Fibroblast of skin of right biceps (primary cell): ENCODE measurements at regions not wholly inside any gene's neighbourhood (a gene's known extent, or its start where the extent isn't known, plus 50 kb on each side); places are given as distances from the start of the nearest gene placed in this dataset.

ENCODE experiments used
- DNase-seq: peaks from one replicate; pipeline ENCODE4 v3.0.0-alpha.2; 2013

DNA sequence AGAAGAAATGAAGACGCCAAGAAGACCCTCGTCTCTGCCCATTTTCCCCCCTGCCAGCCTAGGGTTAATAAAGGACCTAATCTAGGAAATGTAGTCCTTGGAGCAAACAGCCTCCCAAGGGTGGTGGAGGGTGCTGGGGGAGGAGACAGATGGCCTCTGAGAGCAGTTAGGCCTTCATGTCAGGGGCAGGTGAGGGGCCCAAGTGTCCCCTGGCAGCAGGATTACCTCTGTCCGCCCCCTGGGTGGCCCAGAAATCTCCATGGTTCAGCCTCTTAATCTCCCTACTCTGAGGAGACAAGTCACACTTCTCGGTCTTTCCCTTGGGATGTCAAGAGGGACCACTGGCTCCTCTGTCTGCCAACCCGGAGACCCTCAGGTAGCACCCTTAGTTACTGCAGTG lies 365.4 kb upstream of the TNRC6C start:
- no peak for DNase-seq

DNA sequence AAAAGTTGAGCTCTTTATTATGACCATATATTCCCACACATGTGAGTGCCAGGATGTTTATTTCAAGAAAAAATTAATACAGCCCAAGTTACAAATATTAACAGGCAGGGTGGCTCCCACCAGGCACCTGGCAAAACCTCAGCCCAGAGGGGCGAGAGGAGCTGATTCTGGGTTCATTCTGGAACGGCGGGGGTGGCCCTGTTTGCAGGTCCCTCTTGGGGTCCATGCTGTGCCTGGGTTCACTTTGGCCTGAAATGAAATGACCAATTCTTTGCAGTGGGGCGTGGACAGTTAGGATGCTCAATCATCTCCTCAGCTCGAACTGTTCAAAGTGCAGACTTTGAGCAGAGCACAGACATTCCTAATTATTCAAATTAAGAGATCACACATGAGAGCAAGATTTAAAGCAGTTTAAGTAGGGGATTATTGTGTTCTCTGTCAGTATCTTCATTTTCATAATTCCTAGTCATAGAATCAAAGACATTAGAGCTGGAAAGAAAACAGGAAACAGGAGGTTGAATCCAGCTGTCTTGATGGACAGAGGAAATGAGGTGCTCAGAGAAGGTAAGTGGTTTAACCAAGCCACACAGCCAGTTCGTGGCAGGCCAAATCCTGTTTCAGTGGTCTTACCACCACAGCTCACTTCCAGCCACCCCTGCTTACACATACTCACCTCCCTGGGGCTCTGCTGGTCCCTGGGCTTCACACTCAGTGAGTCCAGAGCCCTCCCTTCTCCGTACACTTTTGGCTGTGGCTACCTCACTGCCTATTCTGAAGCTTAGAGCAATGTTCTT lies 363.9 kb upstream of the TNRC6C start:
- DNase-seq, result no peak

GRCh38 chr17:77596491-77597417 lies 361.7 kb upstream of the TNRC6C start:
- no peak for DNase-seq

GRCh38 chr17:77597418-77598240 lies 360.9 kb upstream of the TNRC6C start:
- DNase-seq, result no peak

- DNase-seq, result no peak
Observed at GRCh38 chr17:77598241-77598620, 360.3 kb upstream of the TNRC6C start.

- DNase-seq, result no peak
Observed at GRCh38 chr17:77599699-77600098, 358.8 kb upstream of the TNRC6C start.

GRCh38 chr17:77600346-77600745 lies 358.2 kb upstream of the TNRC6C start:
- DNase-seq, result no peak

DNA sequence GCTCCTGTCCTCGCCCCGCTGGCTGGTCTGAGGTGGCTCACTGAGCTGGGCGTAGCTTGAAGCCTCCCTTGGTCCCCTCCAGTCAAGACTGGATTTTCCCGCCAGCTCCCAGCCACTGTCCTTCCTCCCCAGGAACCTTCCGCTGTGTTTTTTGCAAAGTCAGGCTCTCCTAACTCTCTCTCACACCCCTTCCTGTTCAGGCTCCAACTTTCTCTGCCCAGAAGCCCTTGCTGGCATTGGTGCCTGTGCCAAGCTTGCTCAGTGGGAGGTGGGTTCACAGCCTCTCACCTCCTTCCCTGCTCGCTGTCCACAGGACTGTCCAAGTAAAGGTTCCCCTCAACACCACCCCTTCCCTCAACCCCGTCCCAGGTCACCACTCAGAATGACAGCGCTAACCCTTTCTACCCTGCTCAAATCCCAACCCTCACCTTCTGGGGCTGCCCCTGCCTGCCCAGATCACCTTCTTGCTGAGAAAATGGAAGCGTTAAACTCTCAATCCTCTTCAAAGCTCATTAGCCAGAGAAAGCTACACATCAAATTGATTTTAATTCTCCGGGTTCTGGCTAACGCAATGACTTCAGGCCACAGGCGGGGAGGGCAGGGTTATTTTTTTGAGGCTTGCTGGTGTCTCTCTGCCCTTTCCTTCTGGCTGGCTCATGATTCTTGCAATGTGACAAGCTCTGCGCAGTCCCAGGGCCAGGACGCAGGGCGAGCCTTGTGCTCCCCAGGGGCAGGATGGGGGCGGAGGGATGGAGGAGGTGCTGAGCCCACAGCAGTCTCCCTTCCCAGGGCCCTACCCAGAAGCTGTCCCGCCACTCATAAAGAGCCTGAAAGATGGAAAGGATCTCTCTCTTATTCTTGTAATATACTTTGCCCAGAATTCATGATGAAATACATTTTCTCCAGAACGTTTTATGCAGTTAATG lies 357.2 kb upstream of the TNRC6C start:
- DNase-seq, result no peak

DNA sequence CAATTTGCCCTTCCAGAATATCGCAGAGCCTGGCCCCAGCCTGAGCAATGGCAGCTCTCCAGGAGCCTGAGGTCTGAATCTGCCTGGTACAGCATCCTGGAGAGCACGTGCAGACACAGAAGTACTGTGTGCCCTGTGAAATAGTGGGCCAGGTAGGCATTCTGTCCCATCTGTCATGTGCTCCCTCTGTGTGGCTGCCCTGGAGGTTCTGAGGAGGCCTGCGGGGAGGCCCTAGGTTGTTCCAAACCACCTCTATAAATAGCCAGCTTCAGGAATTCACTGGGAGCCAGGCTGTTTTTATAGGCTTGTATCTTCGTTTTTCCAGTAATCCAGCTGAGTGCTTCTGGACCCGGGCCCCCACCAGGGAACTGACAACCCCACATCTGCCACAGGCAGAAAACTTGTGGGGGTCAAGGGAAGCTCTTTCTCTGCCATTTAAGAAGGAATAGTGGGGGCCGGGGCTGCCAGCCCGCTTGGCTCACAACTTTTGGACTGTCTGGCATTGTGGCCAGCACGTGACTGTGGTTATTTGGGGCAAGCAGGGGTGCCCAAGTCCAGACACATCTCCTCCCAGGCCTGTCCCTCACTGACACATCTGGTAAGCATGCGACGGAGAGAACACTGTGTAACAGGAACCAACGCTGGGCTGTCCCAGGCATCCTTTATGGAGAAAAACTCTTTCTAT lies 356.3 kb upstream of the TNRC6C start:
- DNase-seq, result peak; percentile 41

- DNase-seq, result no peak
Observed at GRCh38 chr17:77602883-77603640, 355.4 kb upstream of the TNRC6C start.

GRCh38 chr17:77604301-77604972 lies 354.1 kb upstream of the TNRC6C start:
- no peak for DNase-seq

DNA sequence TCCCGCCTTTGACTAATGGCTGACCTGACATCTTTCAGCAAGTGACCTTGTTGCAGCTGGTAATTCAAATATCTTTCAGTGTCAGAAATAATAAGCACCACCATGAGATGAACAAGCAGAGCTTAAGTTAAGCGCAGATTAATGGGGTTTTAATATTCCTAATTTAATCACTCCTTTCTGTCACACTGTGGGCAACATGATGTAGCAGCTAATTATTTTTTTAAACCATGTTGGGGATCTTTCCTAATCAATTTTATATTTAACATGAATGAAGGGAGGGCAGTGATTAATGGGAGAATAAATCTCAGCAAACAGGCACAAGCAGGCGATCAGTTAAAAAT lies 353.6 kb upstream of the TNRC6C start:
- no peak for DNase-seq

- no peak for DNase-seq
Observed at GRCh38 chr17:77606146-77606864, 352.2 kb upstream of the TNRC6C start.

DNA sequence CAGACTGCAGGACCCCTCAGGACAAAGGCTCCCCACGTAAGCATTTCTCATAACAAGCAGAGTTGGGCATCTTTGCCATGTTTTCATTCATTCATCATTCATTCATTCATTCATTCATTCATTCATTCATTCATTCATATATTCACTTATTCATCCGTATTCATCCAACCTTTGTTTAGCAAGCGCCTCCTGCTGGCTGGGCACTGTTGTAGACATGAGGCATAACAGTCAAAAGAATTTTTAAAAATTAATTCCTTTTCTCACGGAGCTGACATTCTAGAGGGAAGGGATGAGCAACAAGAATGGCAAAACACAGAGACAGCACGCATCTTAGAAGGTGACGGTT lies 351.7 kb upstream of the TNRC6C start:
- no peak for DNase-seq

GRCh38 chr17:77607606-77608005 lies 350.9 kb upstream of the TNRC6C start:
- no peak for DNase-seq

DNA sequence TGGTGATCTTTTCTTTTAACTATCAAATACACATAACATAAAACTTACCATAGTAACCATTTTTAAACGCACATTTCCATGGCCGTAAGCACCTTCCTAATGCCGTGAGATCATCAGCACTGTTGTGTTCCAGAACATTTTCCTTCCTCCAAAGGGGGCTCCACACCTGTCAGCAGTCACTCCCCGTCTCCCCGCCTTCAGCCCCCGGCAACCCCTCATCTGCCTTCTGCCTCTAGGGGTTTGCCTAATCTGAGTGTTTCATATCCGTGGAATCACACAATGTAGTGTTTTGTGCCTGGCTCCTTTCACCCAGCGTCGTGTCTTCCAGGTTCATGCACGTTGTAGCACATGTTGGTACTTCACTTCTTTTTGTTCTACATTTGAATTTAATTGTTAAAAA lies 350.1 kb upstream of the TNRC6C start:
- DNase-seq, result no peak

- peak; percentile 19 for DNase-seq
Observed at GRCh38 chr17:77609553-77610517, 348.7 kb upstream of the TNRC6C start.

GRCh38 chr17:77610518-77610893 lies 348.0 kb upstream of the TNRC6C start:
- no peak for DNase-seq
